Esophagus squamous epithelium (tissue), 5 donors: ENCODE measurements at regions not wholly inside any gene's neighbourhood (a gene's known extent, or its start where the extent isn't known, plus 50 kb on each side); places are given as distances from the start of the nearest gene placed in this dataset.
"Not testable (repeated sequence)": the region's sequence is repeated elsewhere in the genome, so short reads cannot be mapped to it uniquely, and the experiment has no call there.

Experiments used
- DNase-seq: peaks from one replicate; lab custom pipeline; 2025; lab: John Stamatoyannopoulos, UW
- H3K27ac ChIP-seq, 4 donors: fragments of 200-600 bp; sonication (generic); one replicate each; pipeline ENCODE4 v1.5.1; 2016 to 2019; ENCODE audit warnings: mild to moderate bottlenecking in 1 of 4
- H3K27me3 ChIP-seq, 4 donors: fragments of 200-600 bp; sonication (generic); 1 replicate in 3 of 4; 2 replicates in 1 of 4; pipeline versions ENCODE4 v1.5.1 to v1.6.0; 2017 to 2021; ENCODE audit warnings: antibody characterized with exemption in 1 of 4
- H3K36me3 ChIP-seq, 3 donors: fragments of 200-600 bp; sonication (generic); one replicate each; pipeline ENCODE4 v1.5.1; 2016 to 2019
- H3K4me1 ChIP-seq, 3 donors: fragments of 200-600 bp; sonication (generic); one replicate each; pipeline ENCODE4 v1.5.1; 2017 to 2019
- H3K4me3 ChIP-seq, 4 donors: fragments of 200-600 bp; sonication (generic); 1 replicate in 3 of 4; 2 replicates in 1 of 4; pipeline ENCODE4 v1.5.1; 2016 to 2019; ENCODE audit warnings: mild to moderate bottlenecking in 2 of 4, moderate library complexity in 1 of 4
- H3K9me3 ChIP-seq, 3 donors: fragments of 200-600 bp; sonication (generic); one replicate each; pipeline ENCODE4 v1.5.1; 2016 to 2019
- CTCF ChIP-seq, 6 experiments: fragments of 450-650 bp in 4 of 6; fragments of 200-600 bp in 2 of 6; sonication (generic) in 2 of 6; IDR thresholded peaks; one replicate each; pipeline ENCODE4 v1.5.1; 2016 to 2019; ENCODE audit warnings: antibody characterized with exemption in 6 of 6, mild to moderate bottlenecking in 4 of 6, moderate library complexity in 4 of 6
- POLR2A ChIP-seq, 4 donors: fragments of 450-650 bp; IDR thresholded peaks; one replicate each; pipeline ENCODE4 v1.6.1; 2017; ENCODE audit warnings: antibody characterized with exemption in 4 of 4, mild to moderate bottlenecking in 4 of 4, moderate library complexity in 3 of 4
- WGBS, 2 donors: methylation state at CpG; one replicate each; pipeline ENCODE4 v1.1.5; 2018; 5-methylcytosine and 5-hydroxymethylcytosine counted together
- intact Hi-C: fragments of 100-400 bp; cut with DNase I; formaldehyde crosslinking; loops from one replicate; pipeline ENCODE4 v1.15.0; 2022
- donor health status: DM: yes; HTN: yes; CAD: no.

DNA sequence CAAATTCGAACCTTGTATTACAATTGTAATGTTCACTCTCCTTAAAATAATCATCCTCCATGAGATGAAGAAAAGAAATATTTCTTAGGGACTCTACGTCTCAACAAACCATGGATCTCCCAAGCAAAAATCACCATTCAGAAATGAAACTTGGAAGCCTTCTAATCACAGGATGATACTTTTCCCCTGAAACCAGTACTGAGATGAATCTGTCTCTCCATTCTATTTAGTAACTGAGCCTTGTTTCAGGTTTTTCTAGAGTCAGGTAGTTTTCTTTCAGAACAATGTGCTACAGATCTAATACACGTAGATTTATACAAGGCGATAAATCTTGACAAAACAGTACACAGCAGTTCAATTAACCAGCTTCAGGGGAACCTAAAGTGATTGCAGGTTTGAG, 660.1 kb upstream of the CBLB start:
- Histone ChIP-seq H3K4me1 (no peaks in the 10 kb centered on the region), H3K4me3 (no peak overlapping the region), H3K9me3 (no peaks in the 10 kb centered on the region), H3K27ac (no peak overlapping the region), H3K27me3 (no peaks in the 10 kb centered on the region), H3K36me3 (no peaks in the 10 kb centered on the region)
- intact Hi-C loops: no loop called here
- TF ChIP-seq POLR2A (IDR thresholded peaks at IDR 0.05): no peak
- no peak for TF ChIP-seq CTCF (IDR thresholded peaks at IDR 0.05)
- no peak for DNase-seq
- WGBS, 2 donors: 89 to 93% methylated on average over 4 of the region's 4 CpGs

DNA sequence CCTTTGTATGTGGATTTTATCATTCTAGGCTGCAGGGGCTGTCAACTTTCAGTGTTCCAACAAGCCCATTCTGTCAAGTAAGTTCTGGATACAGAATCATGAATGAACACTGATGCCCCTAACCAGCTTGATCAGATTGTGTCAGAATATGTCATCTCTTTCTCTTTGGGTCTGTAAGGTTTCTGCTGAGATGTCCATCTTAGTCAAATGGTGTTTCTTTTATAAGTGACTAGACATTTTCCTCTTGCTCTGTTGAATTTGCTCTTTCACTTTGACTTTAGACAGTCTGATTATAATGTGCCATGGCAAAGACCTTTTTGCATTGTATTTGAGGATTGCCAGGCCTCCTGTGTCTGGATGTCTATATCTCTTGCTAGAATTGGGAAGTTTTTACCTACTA, 660.9 kb upstream of the CBLB start:
- TF ChIP-seq POLR2A (IDR thresholded peaks at IDR 0.05) (no peak), CTCF (IDR thresholded peaks at IDR 0.05) (no peak)
- H3K27me3 ChIP-seq: no peaks in the 10 kb centered on the region
- DNase-seq: no peak
- peaks cover 0 to 3% (median 0%) of the 10 kb centered on the region in 3 donors for H3K4me1 ChIP-seq
- no peaks in the 10 kb centered on the region for H3K9me3 ChIP-seq
- intact Hi-C loops: no loop called here
- H3K27ac ChIP-seq: no peak overlapping the region
- H3K4me3 ChIP-seq: no peak overlapping the region
- H3K36me3 ChIP-seq: no peaks in the 10 kb centered on the region

DNA sequence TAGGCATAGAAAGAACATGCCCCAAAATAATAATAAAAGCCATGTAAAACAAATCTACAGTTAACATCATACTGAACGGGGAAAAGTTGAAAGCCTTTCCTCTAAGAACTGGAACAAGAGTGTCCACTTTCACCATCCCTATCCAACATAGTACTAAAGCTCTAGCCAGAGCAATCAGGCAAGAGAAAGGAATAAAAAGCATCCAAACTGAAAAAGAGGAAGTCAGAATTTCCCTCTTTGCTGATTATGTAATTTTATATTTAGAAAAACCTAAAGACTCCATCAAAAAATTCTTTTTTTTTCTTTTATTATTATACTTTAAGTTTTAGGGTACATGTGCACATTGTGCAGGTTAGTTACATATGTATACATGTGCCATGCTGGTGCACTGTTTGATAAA, 661.6 kb upstream of the CBLB start:
- no peak overlapping the region for H3K27ac ChIP-seq
- peaks cover 0 to 6% (median 0%) of the 10 kb centered on the region in 3 donors for H3K4me1 ChIP-seq
- no peaks in the 10 kb centered on the region for H3K36me3 ChIP-seq
- H3K4me3 ChIP-seq: no peak overlapping the region
- H3K9me3 ChIP-seq: no peaks in the 10 kb centered on the region
- WGBS, 2 donors: 80 to 81% methylated on average over 1 of the region's 1 CpG
- H3K27me3 ChIP-seq: no peaks in the 10 kb centered on the region
- intact Hi-C loops: no loop called here
- no peak for DNase-seq
- TF ChIP-seq POLR2A (IDR thresholded peaks at IDR 0.05) (no peak), CTCF (IDR thresholded peaks at IDR 0.05) (no peak)

GRCh38 chr3:106531771-106532329, 663.0 kb upstream of the CBLB start:
- DNase-seq, H3K27me3 ChIP-seq, intact Hi-C loops, H3K4me3 ChIP-seq, H3K9me3 ChIP-seq, H3K27ac ChIP-seq, H3K36me3 ChIP-seq, H3K4me1 ChIP-seq: not testable (repeated sequence)
- 74 to 88% methylated on average over 5 of the region's 5 CpGs for WGBS, 2 donors

GRCh38 chr3:106533093-106533787, 664.4 kb upstream of the CBLB start:
- Histone ChIP-seq H3K27ac (no peak overlapping the region), H3K4me1 (peaks cover 0 to 6% (median 0%) of the 10 kb centered on the region in 3 donors), H3K36me3 (no peaks in the 10 kb centered on the region), H3K9me3 (no peaks in the 10 kb centered on the region), H3K4me3 (no peak overlapping the region), H3K27me3 (no peaks in the 10 kb centered on the region)
- intact Hi-C loops: no loop called here
- no peak for DNase-seq
- TF ChIP-seq CTCF (IDR thresholded peaks at IDR 0.05): no peak
- TF ChIP-seq POLR2A (IDR thresholded peaks at IDR 0.05): no peak
- 76 to 79% methylated on average over 5 of the region's 5 CpGs for WGBS, 2 donors
